ENCODE measurements at regions not wholly inside any gene's neighbourhood (a gene's known extent, or its start where the extent isn't known, plus 50 kb on each side); places are given as distances from the start of the nearest gene placed in this dataset.

DNA sequence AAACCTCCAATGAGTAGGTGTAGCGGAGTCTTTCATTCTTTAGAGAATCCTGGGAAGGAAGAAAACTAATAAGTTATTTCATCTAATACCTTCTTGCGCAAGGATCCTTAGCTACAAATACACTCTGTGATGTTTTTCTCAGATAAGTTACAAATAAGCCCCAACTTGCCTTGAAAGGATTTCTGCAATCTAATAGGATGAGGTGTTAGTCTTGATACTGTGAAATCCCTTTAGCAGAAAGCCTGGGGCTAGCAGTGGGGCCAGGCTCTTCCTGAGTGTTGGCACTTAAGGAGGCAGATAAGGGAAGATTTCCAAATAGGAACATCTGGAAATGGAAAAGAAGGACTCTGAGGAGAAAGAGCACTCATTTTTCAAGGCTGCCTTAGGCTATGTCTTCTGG is 168.0 kb upstream of the DAB1 start:
- TF ChIP-seq CTCF (conservative IDR thresholded peaks at IDR 0.05): no peak
- TF ChIP-seq EZH2 (IDR thresholded peaks at IDR 0.05; ENCODE audit: low read depth): no peak

Data from PC-9 (cell line).